Panc1 (cell line): ENCODE measurements at regions not wholly inside any gene's neighbourhood (a gene's known extent, or its start where the extent isn't known, plus 50 kb on each side); places are given as distances from the start of the nearest gene placed in this dataset.

Source experiments
- ATAC-seq: fragments of 200-7000 bp; cut with Tn5 transposase; 2 replicates; pipeline ENCODE4 v1.9.1; 2020; ENCODE audit warnings: mild to moderate bottlenecking, moderate library complexity
- BruUV-seq: library from RNA; stranded (reverse); fragments of 400-500 nt; replicated peaks from 2 replicates; lab custom pipeline; 2021; lab: Mats Ljungman, UMichigan
- CTCF ChIA-PET: fragments of 300-600 bp; sonication (Branson Sonifier 250); formaldehyde crosslinking; loops from one replicate; lab custom pipeline; 2022; ENCODE audit warnings: antibody characterized with exemption; lab: Charles Lee
- POLR2A ChIA-PET: fragments of 300-600 bp; sonication (Branson Sonifier 250); formaldehyde crosslinking; loops from one replicate; lab custom pipeline; 2022; ENCODE audit warnings: antibody characterized with exemption; lab: Charles Lee
- DNase-seq: peaks from one replicate; pipeline ENCODE4 v3.0.0-alpha.2; 2010; ENCODE audit warnings: low read depth, low spot score
- H3K27ac ChIP-seq: 2 replicates; pipeline ENCODE4 v1.5.1; 2011; ENCODE audit warnings: mild to moderate bottlenecking, low read length, inconsistent platforms
- H3K27me3 ChIP-seq: fragments of 200-500 bp; sonication (Bioruptor generic); 2 replicates; pipeline ENCODE4 v1.6.0; 2014; ENCODE audit warnings: low read length, inconsistent platforms; ENCODE audit not compliant: control insufficient read depth, insufficient read depth
- H3K36me3 ChIP-seq: fragments of 200-500 bp; sonication (Bioruptor generic); 2 replicates; pipeline ENCODE4 v1.5.1; 2014; ENCODE audit warnings: inconsistent platforms, mild to moderate bottlenecking, low read length, moderate library complexity; ENCODE audit not compliant: control insufficient read depth, insufficient read depth
- H3K4me1 ChIP-seq: 2 replicates; pipeline ENCODE4 v1.5.1; 2011; ENCODE audit warnings: inconsistent platforms, mild to moderate bottlenecking, low read length, moderate library complexity; ENCODE audit not compliant: control insufficient read depth, insufficient read depth
- H3K4me3 ChIP-seq, 2 experiments: 2 replicates each; pipeline ENCODE4 v1.5.1; 2011 to 2012; ENCODE audit warnings: low read depth in 2 of 2, low read length in 2 of 2, mild to moderate bottlenecking in 2 of 2, inconsistent platforms in 1 of 2, moderate library complexity in 1 of 2
- H3K9me3 ChIP-seq: fragments of 200-500 bp; sonication (Bioruptor generic); 2 replicates; pipeline ENCODE4 v1.5.1; 2014; ENCODE audit warnings: low read depth, mild to moderate bottlenecking, inconsistent platforms, low read length, moderate library complexity; ENCODE audit not compliant: control insufficient read depth, insufficient read depth
- CTCF ChIP-seq: fragments of 450-650 bp; IDR thresholded peaks from 2 replicates; pipeline ENCODE4 v1.5.1; 2017; ENCODE audit warnings: mild to moderate bottlenecking
- POLR2AphosphoS5 ChIP-seq: IDR thresholded peaks from 2 replicates; pipeline ENCODE4 v1.6.1; 2012; ENCODE audit warnings: mild to moderate bottlenecking, low read depth, low read length, moderate library complexity
- REST ChIP-seq, 2 experiments: IDR thresholded peaks; 2 replicates each; pipeline ENCODE4 v1.6.1; 2011 to 2012; ENCODE audit warnings: low read depth in 2 of 2, control low read depth in 1 of 2, low read length in 1 of 2, mild to moderate bottlenecking in 1 of 2, moderate library complexity in 1 of 2; ENCODE audit not compliant: insufficient read depth in 1 of 2
- SIN3A ChIP-seq: IDR thresholded peaks from 2 replicates; pipeline ENCODE4 v1.6.1; 2012; ENCODE audit warnings: low read depth, mild to moderate bottlenecking, low read length, moderate library complexity, borderline replicate concordance; ENCODE audit not compliant: insufficient read depth
- TCF7L2 ChIP-seq: IDR thresholded peaks from 2 replicates; pipeline ENCODE4 v1.6.1; 2011; ENCODE audit warnings: mild to moderate bottlenecking, low read depth, low read length, inconsistent platforms
- in situ Hi-C: cut with HindIII; loops from 2 replicates; pipeline ENCODE4 v1.10.0; 2016; ENCODE audit warnings: low sequenced_read_pairs, low pct_unique_long_range_greater_than_20kb
- intact Hi-C: fragments of 100-400 bp; cut with micrococcal nuclease; formaldehyde crosslinking; loops from one replicate; pipeline ENCODE4 v1.10.0; 2022; ENCODE audit not compliant: unreplicated experiment

DNA sequence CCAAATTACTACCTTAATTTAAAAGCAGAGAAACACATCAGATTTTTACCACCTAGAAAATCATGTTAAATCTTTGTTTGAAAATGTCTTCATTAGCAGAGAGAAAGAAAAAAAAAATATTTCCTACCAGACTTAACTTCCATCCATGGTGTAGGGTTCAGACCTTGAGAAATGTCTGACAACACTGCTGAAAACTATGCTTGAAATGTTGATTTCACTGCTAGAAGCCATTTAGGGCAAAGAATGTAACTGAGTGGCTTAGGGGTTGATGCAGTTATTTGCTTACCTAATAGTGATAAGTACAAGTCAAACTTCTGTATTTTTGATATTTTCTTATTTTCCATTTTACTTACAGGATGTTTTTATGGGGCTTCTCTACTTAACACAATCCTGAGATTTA is 495.6 kb upstream of the NEGR1 start:
- Histone ChIP-seq H3K4me3 (no peak overlapping the region), H3K36me3 (no peaks in the 10 kb centered on the region), H3K9me3 (no peaks in the 10 kb centered on the region), H3K27me3 (no peaks in the 10 kb centered on the region), H3K27ac (no peak overlapping the region), H3K4me1 (no peaks in the 10 kb centered on the region)
- intact Hi-C loops (no loop called here), in situ Hi-C loops (no loop called here)
- no peak for TF ChIP-seq TCF7L2
- TF ChIP-seq REST (IDR thresholded peaks at IDR 0.05; ENCODE audit: insufficient read depth in 1 of 2, low read depth in 2 of 2, low read length in 1 of 2), result no peak
- no peak for ATAC-seq
- no peak for DNase-seq
- POLR2A ChIA-PET, result no interaction called here
- CTCF ChIA-PET, result no interaction called here
- BruUV-seq, result no TSS peak

- CTCF ChIA-PET, result no interaction called here
- TF ChIP-seq SIN3A, result no peak
- TF ChIP-seq POLR2AphosphoS5, result no peak
- Histone ChIP-seq H3K36me3 (no peaks in the 10 kb centered on the region), H3K4me3 (no peak overlapping the region), H3K4me1 (no peaks in the 10 kb centered on the region), H3K27ac (no peak overlapping the region), H3K27me3 (no peaks in the 10 kb centered on the region; the same call in 1 of the 2 replicates), H3K9me3 (no peaks in the 10 kb centered on the region)
- DNase-seq, result no peak
- POLR2A ChIA-PET, result no interaction called here
- intact Hi-C loops (no loop called here), in situ Hi-C loops (no loop called here)
- no TSS peak for BruUV-seq
- no peak for ATAC-seq
Observed at GRCh38 chr1:72763481-72763880, 481.1 kb upstream of the NEGR1 start.

DNA sequence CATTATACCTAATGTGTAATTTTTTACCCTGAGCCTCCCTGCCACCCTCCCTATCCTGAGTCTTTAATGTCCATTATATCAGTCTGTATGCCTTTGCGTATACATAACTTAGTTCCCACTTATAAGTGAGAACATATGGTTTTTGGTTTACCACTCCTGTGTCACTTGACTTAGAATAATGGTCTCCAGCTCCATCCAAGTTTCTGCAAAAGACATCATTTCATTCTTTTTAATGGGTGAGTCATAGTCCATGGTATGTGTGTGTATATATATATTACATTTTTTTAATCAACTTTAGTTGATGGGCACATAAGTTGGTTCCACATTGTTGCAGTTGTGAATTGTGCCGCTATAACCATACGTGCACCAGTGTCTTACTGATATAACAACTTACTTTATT is 477.1 kb upstream of the NEGR1 start:
- intact Hi-C loops (no loop called here), in situ Hi-C loops (no loop called here)
- no peak for DNase-seq

More for the DNA sequence above, 477.1 kb upstream of the NEGR1 start:
- H3K27me3 ChIP-seq, result no peaks in the 10 kb centered on the region; the same call in 1 of the 2 replicates
- no TSS peak for BruUV-seq
- CTCF ChIA-PET, result no interaction called here
- no peaks in the 10 kb centered on the region for H3K36me3 ChIP-seq
- no peaks in the 10 kb centered on the region for H3K4me1 ChIP-seq
- no peak for ATAC-seq
- H3K9me3 ChIP-seq, result no peaks in the 10 kb centered on the region
- no peak overlapping the region for H3K27ac ChIP-seq
- no peak for TF ChIP-seq CTCF
- TF ChIP-seq SIN3A, result no peak
- TF ChIP-seq POLR2AphosphoS5, result no peak
- TF ChIP-seq TCF7L2, result no peak
- TF ChIP-seq REST (IDR thresholded peaks at IDR 0.05; ENCODE audit: insufficient read depth in 1 of 2, low read depth in 2 of 2, low read length in 1 of 2), result no peak
- H3K4me3 ChIP-seq, result no peak overlapping the region
- POLR2A ChIA-PET, result no interaction called here
